Osteocyte (in vitro differentiated cells): ENCODE measurements at regions not wholly inside any gene's neighbourhood (a gene's known extent, or its start where the extent isn't known, plus 50 kb on each side); places are given as distances from the start of the nearest gene placed in this dataset.
"Not testable (repeated sequence)": the region's sequence is repeated elsewhere in the genome, so short reads cannot be mapped to it uniquely, and the experiment has no call there.

ENCODE experiments used
- DNase-seq: peaks from one replicate; pipeline ENCODE4 v3.0.0; 2021; ENCODE audit warnings: mixed read lengths; ENCODE audit not compliant: unreplicated experiment; ENCODE audit errors: extremely low spot score
- H3K27ac Mint-ChIP-seq: one replicate; pipeline ENCODE4 v1.8.0; 2021; ENCODE audit warnings: mild to moderate bottlenecking, mixed read lengths; ENCODE audit not compliant: unreplicated experiment
- H3K27me3 Mint-ChIP-seq: one replicate; pipeline ENCODE4 v1.8.0; 2021; ENCODE audit warnings: mixed read lengths; ENCODE audit not compliant: unreplicated experiment
- H3K36me3 Mint-ChIP-seq: one replicate; pipeline ENCODE4 v1.8.0; 2021; ENCODE audit warnings: mixed read lengths; ENCODE audit not compliant: unreplicated experiment
- H3K4me1 Mint-ChIP-seq: one replicate; pipeline ENCODE4 v1.8.0; 2021; ENCODE audit warnings: mixed read lengths; ENCODE audit not compliant: unreplicated experiment
- H3K4me3 Mint-ChIP-seq: one replicate; pipeline ENCODE4 v1.8.0; 2021; ENCODE audit warnings: mild to moderate bottlenecking, moderate library complexity, mixed read lengths; ENCODE audit not compliant: unreplicated experiment
- H3K9me3 Mint-ChIP-seq: one replicate; pipeline ENCODE4 v1.8.0; 2021; ENCODE audit warnings: mixed read lengths; ENCODE audit not compliant: unreplicated experiment
- CTCF ChIP-seq: fragments of 200-600 bp; sonication (generic); IDR thresholded peaks from 2 replicates; pipeline ENCODE4 v1.5.0; 2021; ENCODE audit warnings: antibody characterized with exemption, mild to moderate bottlenecking, moderate library complexity

- no peak for DNase-seq
- Mint-ChIP-seq H3K9me3 (no peaks in the 10 kb centered on the region), H3K27ac (no peak overlapping the region), H3K4me1 (no peaks in the 10 kb centered on the region), H3K27me3 (peaks cover 3% of the 10 kb centered on the region), H3K4me3 (no peak overlapping the region), H3K36me3 (no peaks in the 10 kb centered on the region)
- no peak for TF ChIP-seq CTCF
Observed at GRCh38 chr1:221998781-221999180, 256.9 kb upstream of the DUSP10 start.

- DNase-seq: no peak
- TF ChIP-seq CTCF: no peak
- Mint-ChIP-seq H3K4me3 (no peak overlapping the region), H3K4me1 (no peaks in the 10 kb centered on the region), H3K27ac (no peak overlapping the region), H3K27me3 (peaks cover 3% of the 10 kb centered on the region), H3K36me3 (no peaks in the 10 kb centered on the region), H3K9me3 (no peaks in the 10 kb centered on the region)
Observed at GRCh38 chr1:221998186-221998612, 256.3 kb upstream of the DUSP10 start.

GRCh38 chr1:221997012-221997411 lies 255.1 kb upstream of the DUSP10 start:
- not testable (repeated sequence) for DNase-seq, H3K4me1 Mint-ChIP-seq, H3K27ac Mint-ChIP-seq, H3K36me3 Mint-ChIP-seq, H3K9me3 Mint-ChIP-seq, H3K27me3 Mint-ChIP-seq, H3K4me3 Mint-ChIP-seq

GRCh38 chr1:221994939-221995338 lies 253.1 kb upstream of the DUSP10 start:
- no peak overlapping the region for H3K4me3 Mint-ChIP-seq
- peaks cover 4% of the 10 kb centered on the region for H3K27me3 Mint-ChIP-seq
- no peaks in the 10 kb centered on the region for H3K36me3 Mint-ChIP-seq
- H3K27ac Mint-ChIP-seq: no peak overlapping the region
- TF ChIP-seq CTCF: no peak
- H3K9me3 Mint-ChIP-seq: no peaks in the 10 kb centered on the region
- no peaks in the 10 kb centered on the region for H3K4me1 Mint-ChIP-seq
- DNase-seq: no peak

- DNase-seq: no peak
- Mint-ChIP-seq H3K27me3 (peaks cover 2% of the 10 kb centered on the region), H3K9me3 (no peaks in the 10 kb centered on the region), H3K27ac (no peak overlapping the region), H3K4me3 (no peak overlapping the region), H3K36me3 (no peaks in the 10 kb centered on the region), H3K4me1 (no peaks in the 10 kb centered on the region)
- TF ChIP-seq CTCF: no peak
Observed at GRCh38 chr1:221994274-221994698, 252.4 kb upstream of the DUSP10 start.

GRCh38 chr1:221993444-221993948 lies 251.6 kb upstream of the DUSP10 start:
- H3K27me3 Mint-ChIP-seq: peaks cover 2% of the 10 kb centered on the region
- H3K27ac Mint-ChIP-seq: no peak overlapping the region
- no peak for DNase-seq
- H3K36me3 Mint-ChIP-seq: no peaks in the 10 kb centered on the region
- no peaks in the 10 kb centered on the region for H3K9me3 Mint-ChIP-seq
- peak; percentile 15 for TF ChIP-seq CTCF
- no peaks in the 10 kb centered on the region for H3K4me1 Mint-ChIP-seq
- no peak overlapping the region for H3K4me3 Mint-ChIP-seq
